Vagina (tissue), 2 donors: ENCODE measurements at regions not wholly inside any gene's neighbourhood (a gene's known extent, or its start where the extent isn't known, plus 50 kb on each side); places are given as distances from the start of the nearest gene placed in this dataset.

Experiments used
- CTCF ChIP-seq, 3 experiments: fragments of 450-650 bp in 2 of 3; fragments of 200-600 bp in 1 of 3; sonication (generic) in 1 of 3; IDR thresholded peaks; one replicate each; pipeline ENCODE4 v1.5.1; 2017 to 2019; ENCODE audit warnings: antibody characterized with exemption in 3 of 3, mild to moderate bottlenecking in 2 of 3, moderate library complexity in 2 of 3
- POLR2A ChIP-seq, 2 donors: fragments of 450-650 bp; IDR thresholded peaks; one replicate each; pipeline ENCODE4 v1.6.1; 2017; ENCODE audit warnings: antibody characterized with exemption in 2 of 2, mild to moderate bottlenecking in 2 of 2, moderate library complexity in 2 of 2

DNA sequence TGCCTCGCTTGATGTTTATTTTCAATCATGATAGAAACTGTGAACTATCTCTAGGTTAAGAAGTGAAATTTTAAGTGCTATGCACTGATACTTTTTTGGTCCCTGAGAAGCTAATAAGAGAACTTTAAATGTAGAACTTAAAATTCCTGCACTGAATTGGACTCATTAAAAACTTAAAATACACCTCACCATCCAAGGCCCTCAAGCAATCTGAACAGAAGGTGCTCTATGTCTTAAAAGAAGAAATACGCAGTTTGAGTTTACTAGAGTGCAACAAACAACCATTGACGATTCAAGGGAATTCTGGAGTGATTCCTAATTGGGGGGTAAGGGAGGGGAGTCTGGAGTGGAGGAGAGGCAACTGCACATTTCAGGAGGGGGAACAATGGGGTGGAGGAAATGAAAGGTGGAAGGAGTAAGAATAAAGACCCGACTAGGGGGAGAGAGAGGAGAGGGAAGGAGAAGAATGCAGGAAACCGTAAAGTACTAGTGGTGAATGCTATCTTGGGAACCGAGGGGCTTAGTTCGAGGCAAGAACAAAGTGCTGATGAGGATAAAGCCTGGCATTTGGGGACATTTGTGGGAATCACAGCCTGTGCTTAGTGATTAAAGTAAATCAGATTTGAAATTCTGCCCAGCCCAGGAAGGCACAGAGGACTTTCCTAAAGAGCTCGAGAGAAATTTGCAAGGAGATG is 389.7 kb downstream of the AACS start:
- TF ChIP-seq CTCF (IDR thresholded peaks at IDR 0.05): no peak
- TF ChIP-seq POLR2A (IDR thresholded peaks at IDR 0.05): no peak
